Adrenal gland (tissue), 9 donors: ENCODE measurements at regions not wholly inside any gene's neighbourhood (a gene's known extent, or its start where the extent isn't known, plus 50 kb on each side); places are given as distances from the start of the nearest gene placed in this dataset.
A peak's percentile ranks its signal among the peaks of the same experiment; 100 is the strongest.

Experiments
- DNase-seq, 7 donors: peaks; one replicate each; pipeline ENCODE4 v3.0.0-alpha.2; 2019 to 2020
- H3K27ac ChIP-seq, 5 donors: fragments of 200-600 bp; sonication (generic) in 4 of 5; 1 replicate in 3 of 5; 2 replicates in 2 of 5; pipeline versions ENCODE4 v1.5.1 to v1.8.0; 2016 to 2020; ENCODE audit warnings: mild to moderate bottlenecking in 1 of 5
- H3K27me3 ChIP-seq: fragments of 200-600 bp; 2 replicates; pipeline ENCODE4 v1.8.0; 2021
- H3K36me3 ChIP-seq, 2 donors: fragments of 200-600 bp; replicated peaks in 1 of 2; 1 replicate in 1 of 2; 2 replicates in 1 of 2; pipeline versions ENCODE4 v1.5.1 to v1.8.0; 2018 to 2022
- H3K4me1 ChIP-seq, 2 donors: fragments of 200-600 bp; replicated peaks in 1 of 2; 1 replicate in 1 of 2; 2 replicates in 1 of 2; pipeline versions ENCODE4 v1.5.1 to v1.8.0; 2018 to 2021
- H3K4me3 ChIP-seq, 4 donors: fragments of 200-600 bp; sonication (generic) in 3 of 4; one replicate each; pipeline ENCODE4 v1.5.1; 2016 to 2018
- H3K9me3 ChIP-seq, 3 donors: fragments of 200-600 bp; sonication (generic) in 1 of 3; replicated peaks in 1 of 3; 1 replicate in 2 of 3; 2 replicates in 1 of 3; pipeline versions ENCODE4 v1.5.1 to v1.8.0; 2016 to 2021
- CTCF ChIP-seq, 6 experiments: fragments of 450-650 bp in 4 of 6; fragments of 200-600 bp in 2 of 6; sonication (generic) in 1 of 6; IDR thresholded peaks; 1 replicate in 5 of 6; 2 replicates in 1 of 6; pipeline versions ENCODE4 v1.5.1 to v1.8.0; 2016 to 2021; ENCODE audit warnings: antibody characterized with exemption in 6 of 6, mild to moderate bottlenecking in 2 of 6, moderate library complexity in 1 of 6
- POLR2A ChIP-seq, 2 donors: fragments of 450-650 bp; IDR thresholded peaks; one replicate each; pipeline ENCODE4 v1.6.1; 2017; ENCODE audit warnings: antibody characterized with exemption in 2 of 2, mild to moderate bottlenecking in 2 of 2, moderate library complexity in 1 of 2
- WGBS, 4 donors: extraction: QIAGEN DNeasy Blood & Tissue Kit in 2 of 4; methylation state at CpG; one replicate each; pipeline versions ENCODE4 v1.1.5 to v1.1.7; 2013 to 2017; 5-methylcytosine and 5-hydroxymethylcytosine counted together
- intact Hi-C, 2 donors: fragments of 100-400 bp; cut with DNase I; formaldehyde crosslinking; loops; one replicate each; pipeline versions ENCODE4 v1.14.1 to v1.15.0; 2022 to 2023
- donor health status: healthy with polysubstance abuse.
- donor health status: Bipolar disorder and iron deficiency.
- donor health status: DM: yes; HTN: yes; CAD: no.
- donor health status: DM: no; HTN: no; CAD: no.
- donor health status: DM: no; HTN: no; CAD: no.

GRCh38 chr11:10378362-10378761 lies 73.5 kb downstream of the ADM start:
- peaks cover 8 to 48% of the 10 kb centered on the region in 2 donors for H3K4me1 ChIP-seq
- no peaks in the 10 kb centered on the region for H3K36me3 ChIP-seq
- intact Hi-C loops, result no loop called here
- H3K9me3 ChIP-seq, result no peaks in the 10 kb centered on the region
- H3K27me3 ChIP-seq, result no peaks in the 10 kb centered on the region
- no peak overlapping the region for H3K4me3 ChIP-seq
- peak overlapping the region in 1 of 5 donors; percentile 68 for H3K27ac ChIP-seq
- no peak for DNase-seq
- TF ChIP-seq POLR2A (IDR thresholded peaks at IDR 0.05) (no peak), CTCF (IDR thresholded peaks at IDR 0.05) (no peak)
- 94 to 97% (median 94%) methylated on average over 4 of the region's 4 CpGs for WGBS, 4 donors

- Histone ChIP-seq H3K4me1 (peaks cover 8 to 42% of the 10 kb centered on the region in 2 donors), H3K4me3 (no peak overlapping the region), H3K9me3 (no peaks in the 10 kb centered on the region), H3K36me3 (no peaks in the 10 kb centered on the region), H3K27ac (peak overlapping the region in 1 of 5 donors; percentile 68), H3K27me3 (no peaks in the 10 kb centered on the region)
- DNase-seq, result peak in 1 of 7 donors; percentile 50
- TF ChIP-seq CTCF (IDR thresholded peaks at IDR 0.05) (no peak), POLR2A (IDR thresholded peaks at IDR 0.05) (no peak)
- 39 to 77% (median 48%) methylated on average over 1 of the region's 1 CpG for WGBS, 4 donors
- intact Hi-C loops, result no loop called here
Measured at GRCh38 chr11:10379022-10379421, 74.1 kb downstream of the ADM start.

GRCh38 chr11:10379426-10379825 lies 74.6 kb downstream of the ADM start:
- TF ChIP-seq POLR2A (IDR thresholded peaks at IDR 0.05), result no peak
- H3K36me3 ChIP-seq, result no peaks in the 10 kb centered on the region
- DNase-seq, result no peak
- no peaks in the 10 kb centered on the region for H3K9me3 ChIP-seq
- intact Hi-C loops, result no loop called here
- peak overlapping the region in 3 of 5 donors; percentile 26 to 82 (median 50) for H3K27ac ChIP-seq
- H3K27me3 ChIP-seq, result no peaks in the 10 kb centered on the region
- peaks cover 8 to 38% of the 10 kb centered on the region in 2 donors for H3K4me1 ChIP-seq
- H3K4me3 ChIP-seq, result no peak overlapping the region
- WGBS, 4 donors, result 42 to 71% (median 57%) methylated on average over 1 of the region's 1 CpG

GRCh38 chr11:10379871-10380568 lies 75.0 kb upstream of the AMPD3 start:
- WGBS, 4 donors, result 83 to 94% (median 87%) methylated on average over 2 of the region's 2 CpGs
- Histone ChIP-seq H3K4me1 (peaks cover 8 to 33% of the 10 kb centered on the region in 2 donors), H3K4me3 (no peak overlapping the region), H3K27me3 (no peaks in the 10 kb centered on the region), H3K36me3 (no peaks in the 10 kb centered on the region), H3K27ac (peak overlapping the region in 3 of 5 donors; percentile 26 to 82 (median 50)), H3K9me3 (no peaks in the 10 kb centered on the region)
- no peak for DNase-seq
- TF ChIP-seq POLR2A (IDR thresholded peaks at IDR 0.05), result no peak
- no peak for TF ChIP-seq CTCF (IDR thresholded peaks at IDR 0.05)
- intact Hi-C loops, result no loop called here

GRCh38 chr11:10380921-10381320 lies 74.1 kb upstream of the AMPD3 start:
- Histone ChIP-seq H3K27me3 (no peaks in the 10 kb centered on the region), H3K9me3 (no peaks in the 10 kb centered on the region), H3K4me1 (peaks cover 8 to 24% of the 10 kb centered on the region in 2 donors), H3K4me3 (no peak overlapping the region), H3K36me3 (no peaks in the 10 kb centered on the region), H3K27ac (no peak overlapping the region)
- intact Hi-C loops, result no loop called here
- TF ChIP-seq CTCF (IDR thresholded peaks at IDR 0.05) (no peak), POLR2A (IDR thresholded peaks at IDR 0.05) (no peak)
- no peak for DNase-seq
- 73 to 94% (median 87%) methylated on average over 4 of the region's 4 CpGs for WGBS, 4 donors
